ENCODE measurements at regions not wholly inside any gene's neighbourhood (a gene's known extent, or its start where the extent isn't known, plus 50 kb on each side); places are given as distances from the start of the nearest gene placed in this dataset.

GRCh38 chr3:116569611-116570010, 124.3 kb upstream of the LSAMP start:
- no peak overlapping the region for H3K18ac ChIP-seq (ENCODE audit: extremely low read depth, low read length)
- DNase-seq (ENCODE audit: low read depth in 1 of 2, low spot score in 2 of 2) (no peak), FAIRE-seq (no peak)
- no peak overlapping the region for H2AFZ ChIP-seq (ENCODE audit: low read length)
- no peaks in the 10 kb centered on the region for H3K79me1 ChIP-seq (ENCODE audit: low read depth, low read length)
- H3K4me3 ChIP-seq (ENCODE audit: extremely low read depth in 1 of 4, insufficient read depth in 2 of 4, low read depth in 3 of 4, low read length in 4 of 4): no peak overlapping the region
- H3K23me2 ChIP-seq (ENCODE audit: low read depth, low read length): no peaks in the 10 kb centered on the region; the same call in 1 of the 2 replicates
- no peak for TF ChIP-seq CTBP2 (IDR thresholded peaks at IDR 0.05; ENCODE audit: borderline replicate concordance, insufficient read depth, insufficient read length, low read length)
- no peak for TF ChIP-seq FOSL1 (IDR thresholded peaks at IDR 0.05; ENCODE audit: insufficient read depth, low read depth, low read length)
- TF ChIP-seq SUZ12 (IDR thresholded peaks at IDR 0.05; ENCODE audit: low read length): no peak
- no peak for TF ChIP-seq EZH2 (IDR thresholded peaks at IDR 0.05; ENCODE audit: low read depth, low read length, severe bottlenecking)
- no peak for TF ChIP-seq KDM5A (IDR thresholded peaks at IDR 0.05; ENCODE audit: low read length)
- TF ChIP-seq TAF7 (optimal IDR thresholded peaks at IDR 0.05; ENCODE audit: borderline replicate concordance, low read depth, low read length): no peak
- TF ChIP-seq SRF (IDR thresholded peaks at IDR 0.05; ENCODE audit: low read depth, low read length): no peak
- TF ChIP-seq ATF3 (IDR thresholded peaks at IDR 0.05; ENCODE audit: insufficient read depth, low read depth, low read length): no peak
- TF ChIP-seq BACH1 (IDR thresholded peaks at IDR 0.05; ENCODE audit: low read length): no peak
- H3K9me3 ChIP-seq (ENCODE audit: insufficient read depth in 2 of 2, low read depth in 1 of 2, low read length in 1 of 2): no peaks in the 10 kb centered on the region
- H3K4me1 ChIP-seq (replicated peaks in 1 of 4; ENCODE audit: control insufficient read depth in 3 of 4, insufficient read depth in 4 of 4, low read length in 3 of 4): no peaks in the 10 kb centered on the region; a peak in 1 of 7 replicates
- no peak overlapping the region for H3K4ac ChIP-seq (replicated peaks; ENCODE audit: insufficient read length, low read depth, low read length)
- no peak overlapping the region for H4K8ac ChIP-seq (ENCODE audit: extremely low read depth, insufficient read depth, low read length)
- H4K20me1 ChIP-seq (replicated peaks in 1 of 2; ENCODE audit: control insufficient read depth in 1 of 2, insufficient read depth in 2 of 2, low read length in 2 of 2): no peaks in the 10 kb centered on the region
- H3K23ac ChIP-seq (ENCODE audit: insufficient read length): no peak overlapping the region
- H2AK5ac ChIP-seq (ENCODE audit: low read depth, low read length): no peak overlapping the region
- no peak overlapping the region for H4K91ac ChIP-seq (replicated peaks; ENCODE audit: insufficient read length, low read length)
- H2BK12ac ChIP-seq (ENCODE audit: low read depth, low read length): no peak overlapping the region
- no peaks in the 10 kb centered on the region for H3K27me3 ChIP-seq (replicated peaks in 1 of 4; ENCODE audit: control insufficient read depth in 3 of 4, extremely low read depth in 1 of 4, insufficient read depth in 3 of 4, low read length in 3 of 4)
- H3K9ac ChIP-seq (replicated peaks in 1 of 4; ENCODE audit: extremely low read depth in 1 of 4, low read depth in 3 of 4, low read length in 3 of 4): no peak overlapping the region
- 76% methylated on average over 1 of the region's 1 CpG; no CpG with 5 or more reads in 1 of the 2 experiments for WGBS, 2 experiments (ENCODE audit: extremely low coverage in 1 of 2, insufficient coverage in 1 of 2, insufficient read length in 1 of 2, insufficient replicate concordance in 2 of 2, low coverage in 1 of 2, low lambda C conversion rate in 2 of 2, missing lambda C conversion rate in 1 of 2)
- no peaks in the 10 kb centered on the region for H3K79me2 ChIP-seq (ENCODE audit: control insufficient read depth in 1 of 2, insufficient read depth in 2 of 2, low read length in 2 of 2)
- no peak overlapping the region for H2BK5ac ChIP-seq (ENCODE audit: low read depth, low read length)
- no peak overlapping the region for H2BK20ac ChIP-seq (ENCODE audit: low read length)
- CTCF ChIA-PET (ENCODE audit: partially characterized antibody): no interaction called here
- POLR2A ChIA-PET (ENCODE audit: partially characterized antibody): no interaction called here
- H3K36me3 ChIP-seq (ENCODE audit: control insufficient read depth in 2 of 4, insufficient read depth in 4 of 4, low read length in 3 of 4): no peaks in the 10 kb centered on the region
- no peak overlapping the region for H3K4me2 ChIP-seq (ENCODE audit: insufficient read depth in 1 of 2, low read depth in 2 of 2, low read length in 2 of 2)
- H3K56ac ChIP-seq (replicated peaks; ENCODE audit: insufficient read length, low read depth, low read length): no peak overlapping the region
- no peak overlapping the region for H2BK15ac ChIP-seq (ENCODE audit: low read length)
- H3K27ac ChIP-seq (ENCODE audit: low read depth, low read length): no peak overlapping the region
- H3K14ac ChIP-seq (ENCODE audit: insufficient read length): no peak overlapping the region
- no peak overlapping the region for H2BK120ac ChIP-seq (replicated peaks; ENCODE audit: low read depth, low read length)
- no peak overlapping the region for H4K5ac ChIP-seq (ENCODE audit: insufficient read length, low read depth, low read length)

Data from H1 (cell line).